Pons (tissue), 1 donor: ENCODE measurements at regions not wholly inside any gene's neighbourhood (a gene's known extent, or its start where the extent isn't known, plus 50 kb on each side); places are given as distances from the start of the nearest gene placed in this dataset.
A peak's percentile ranks its signal among the peaks of the same experiment; 100 is the strongest.
"Not testable (repeated sequence)": the region's sequence is repeated elsewhere in the genome, so short reads cannot be mapped to it uniquely, and the experiment has no call there.

ENCODE experiments used
- DNase-seq: peaks from one replicate; pipeline ENCODE4 v3.0.0-alpha.2; 2016; ENCODE audit warnings: low spot score

- no peak for DNase-seq
Observed at GRCh38 chr18:78457731-78458130, 521.9 kb upstream of the SALL3 start.

DNA sequence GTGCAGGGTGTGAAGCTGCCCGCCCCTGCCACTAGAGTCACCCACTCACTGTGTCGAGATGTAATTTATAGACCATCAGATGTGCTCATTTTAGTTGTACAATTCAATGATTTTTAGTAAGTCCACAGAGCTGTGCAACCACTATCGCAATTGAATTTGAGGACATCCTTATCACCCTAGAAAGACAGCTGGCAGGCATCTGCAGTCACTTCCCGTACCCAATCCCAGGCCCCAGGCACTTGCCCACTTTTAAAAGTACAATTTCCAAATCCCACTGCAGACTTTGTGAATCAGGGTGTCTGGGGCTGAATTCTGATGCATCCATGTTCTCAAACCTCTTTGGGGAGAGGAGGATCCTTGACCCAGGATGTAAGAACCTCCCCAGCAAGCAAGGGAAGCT, 521.3 kb upstream of the SALL3 start:
- DNase-seq: no peak

DNA sequence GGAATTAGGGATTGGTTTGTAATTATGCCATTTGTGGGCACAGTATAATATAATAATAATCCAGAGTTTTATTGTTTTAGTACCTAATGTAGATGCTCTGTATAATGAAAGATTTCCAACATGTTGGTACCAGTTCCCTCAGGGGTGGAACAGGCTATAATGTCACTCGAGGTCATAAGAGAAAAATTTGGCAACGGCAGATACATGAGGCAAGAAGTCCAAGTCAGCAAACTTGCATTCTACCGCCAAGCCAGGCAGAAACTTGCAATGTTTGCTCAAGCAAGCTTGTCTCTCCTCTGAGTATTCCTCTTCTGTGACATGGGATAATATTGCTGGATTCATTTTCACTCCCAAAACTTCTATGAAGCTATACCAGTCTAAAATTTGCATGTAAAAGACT, 520.0 kb upstream of the SALL3 start:
- no peak for DNase-seq

GRCh38 chr18:78460558-78460957, 519.1 kb upstream of the SALL3 start:
- no peak for DNase-seq

GRCh38 chr18:78473563-78473962, 506.1 kb upstream of the SALL3 start:
- no peak for DNase-seq

GRCh38 chr18:78477840-78478239, 501.8 kb upstream of the SALL3 start:
- no peak for DNase-seq

DNA sequence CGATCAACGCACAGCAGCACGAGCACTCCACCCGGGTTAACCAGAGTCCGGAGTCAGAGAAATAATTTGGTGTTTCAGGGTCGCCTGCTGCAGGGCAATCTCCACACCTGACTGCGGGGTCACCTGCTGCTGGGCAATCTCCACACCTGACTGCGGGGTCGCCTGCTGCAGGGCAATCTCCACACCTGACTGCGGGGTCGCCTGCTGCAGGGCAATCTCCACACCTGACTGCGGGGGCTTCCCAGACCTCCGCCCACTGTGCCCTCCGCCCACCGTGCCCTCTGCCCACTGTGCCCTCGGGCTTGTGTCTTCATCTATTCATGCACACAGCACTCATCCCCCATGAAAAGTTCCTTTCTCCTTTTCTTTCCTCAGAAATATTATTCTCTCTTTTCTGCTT, 500.2 kb upstream of the SALL3 start:
- no peak for DNase-seq

GRCh38 chr18:78480262-78481054, 499.2 kb upstream of the SALL3 start:
- no peak for DNase-seq

GRCh38 chr18:78482378-78482777, 497.2 kb upstream of the SALL3 start:
- no peak for DNase-seq

GRCh38 chr18:78487649-78488048, 492.0 kb upstream of the SALL3 start:
- DNase-seq: no peak

DNA sequence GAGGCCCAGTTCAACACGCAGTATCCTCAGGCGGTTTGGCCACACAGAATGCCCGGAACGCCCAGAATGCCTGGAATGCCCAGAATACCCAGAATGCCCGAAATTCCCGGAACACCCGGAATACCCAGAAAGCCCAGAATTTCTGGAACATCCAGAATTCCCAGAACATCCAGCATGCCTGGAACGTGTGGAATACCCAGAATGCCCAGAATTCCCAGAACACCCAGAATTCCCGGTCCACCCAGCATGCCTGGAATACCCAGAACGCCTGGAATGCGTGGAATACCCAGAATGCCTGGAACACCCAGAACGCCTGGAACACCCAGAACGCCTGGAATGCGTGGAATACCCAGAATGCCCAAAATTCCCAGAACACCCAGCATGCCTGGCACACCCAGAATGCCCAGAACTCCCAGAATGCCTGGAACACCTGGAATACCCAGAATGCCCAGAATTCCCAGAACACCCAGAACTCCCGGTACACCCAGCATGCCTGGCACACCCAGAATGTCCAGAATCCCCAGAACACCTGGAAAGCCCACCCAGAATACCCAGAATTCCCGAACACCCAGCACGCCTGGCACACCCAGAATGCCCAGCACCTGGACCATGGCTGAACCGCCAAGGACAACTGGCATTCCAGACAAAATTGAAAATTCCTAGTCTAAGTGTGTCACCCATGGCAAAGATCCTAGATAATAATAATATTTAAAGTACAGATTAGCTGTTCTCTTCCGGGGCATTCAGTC, 487.4 kb upstream of the SALL3 start:
- no peak for DNase-seq

GRCh38 chr18:78492813-78493371, 486.7 kb upstream of the SALL3 start:
- DNase-seq: no peak

DNA sequence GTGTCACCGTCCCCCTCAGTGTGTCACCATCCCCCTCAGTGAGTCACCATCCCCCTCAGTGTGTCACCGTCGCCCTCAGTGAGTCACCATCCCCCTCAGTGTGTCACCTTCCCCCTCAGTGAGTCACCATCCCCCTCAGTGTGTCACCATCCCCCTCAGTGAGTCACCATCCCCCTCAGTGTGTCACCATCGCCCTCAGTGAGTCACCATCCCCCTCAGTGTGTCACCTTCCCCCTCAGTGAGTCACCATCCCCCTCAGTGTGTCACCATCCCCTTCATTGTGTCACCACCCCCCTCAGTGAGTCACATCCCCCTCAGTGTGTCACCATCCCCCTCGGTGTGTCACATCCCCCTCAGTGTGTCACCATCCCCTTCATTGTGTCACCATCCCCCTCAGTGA, 486.1 kb upstream of the SALL3 start:
- not testable (repeated sequence) for DNase-seq

DNA sequence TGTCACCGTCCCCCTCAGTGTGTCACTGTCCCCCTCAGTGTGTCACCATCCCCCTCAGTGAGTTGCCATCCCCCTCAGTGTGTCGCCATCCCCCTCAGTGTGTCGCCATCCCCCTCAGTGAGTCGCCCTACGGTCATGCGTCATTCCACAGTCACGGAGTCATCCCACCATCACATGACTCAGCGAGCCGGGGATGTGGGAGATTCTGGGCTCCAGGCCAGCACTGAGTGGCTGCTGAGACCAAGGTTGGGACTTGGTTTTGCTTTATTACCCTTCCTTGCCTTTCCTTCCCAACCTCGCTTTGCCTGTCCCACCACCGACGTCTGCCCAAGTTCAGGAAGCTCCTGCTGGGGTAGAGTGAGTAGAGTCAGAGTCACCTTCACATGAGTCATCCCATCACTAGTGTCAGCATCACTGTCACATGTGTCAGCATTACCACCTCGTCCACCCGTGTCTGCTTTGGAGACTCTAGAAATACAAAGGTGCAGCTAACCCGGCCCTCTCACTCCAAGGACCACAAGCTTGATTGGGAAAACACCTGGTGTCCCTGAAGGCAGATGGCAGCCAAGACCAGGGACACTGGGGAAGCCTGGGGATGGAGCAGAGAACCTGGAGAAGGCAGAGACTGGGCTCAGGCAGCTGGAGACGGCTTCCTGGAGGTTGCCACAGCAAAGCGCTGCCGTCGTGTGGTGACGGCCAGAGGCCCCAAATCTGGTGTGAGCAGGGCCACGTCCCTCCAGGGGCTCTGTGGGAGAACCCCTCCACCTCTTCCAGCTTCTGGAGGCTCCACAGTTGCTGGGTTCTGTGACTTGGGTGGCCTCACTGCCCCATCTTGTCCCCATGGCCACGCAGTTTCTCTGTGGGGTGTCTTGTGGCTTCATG, 485.2 kb upstream of the SALL3 start:
- DNase-seq: no peak

DNA sequence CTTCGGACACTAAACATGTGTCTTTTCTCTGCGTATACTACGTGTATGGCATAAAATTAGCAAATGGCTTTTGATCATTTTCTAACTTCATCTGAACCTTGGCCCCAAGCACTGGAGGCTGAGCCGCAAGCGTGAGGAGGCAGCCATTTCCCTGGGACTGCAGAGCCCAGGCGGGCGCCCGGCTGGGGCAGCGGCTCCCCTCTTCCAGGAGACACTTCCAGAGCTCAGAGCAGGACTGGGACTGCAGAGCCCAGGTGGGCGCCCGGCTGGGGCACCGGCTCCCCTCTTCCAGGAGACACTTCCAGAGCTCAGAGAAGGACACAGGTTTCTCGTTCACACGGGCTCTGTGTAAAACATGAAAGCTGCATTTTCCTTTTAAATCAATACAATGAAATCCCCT, 484.1 kb upstream of the SALL3 start:
- no peak for DNase-seq

DNA sequence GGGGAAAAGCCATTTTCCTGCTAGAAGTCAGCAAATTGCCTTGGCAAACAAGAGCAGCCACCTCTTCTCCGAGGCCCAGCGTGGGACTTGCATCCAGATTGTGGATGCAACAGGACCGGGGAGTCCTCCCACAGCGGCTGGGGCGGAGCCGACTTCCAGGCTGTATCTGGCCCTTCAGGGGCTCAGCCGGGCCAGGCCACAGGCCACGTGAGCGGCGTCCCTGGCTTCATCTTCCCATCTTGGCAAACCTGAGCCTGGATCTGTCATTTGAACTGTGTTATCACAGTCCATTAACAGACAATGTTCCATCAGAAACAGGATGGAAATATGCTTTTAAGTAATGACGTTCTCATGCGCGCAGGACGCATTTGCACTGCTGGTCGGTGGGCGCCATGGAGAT, 483.5 kb upstream of the SALL3 start:
- no peak for DNase-seq

DNA sequence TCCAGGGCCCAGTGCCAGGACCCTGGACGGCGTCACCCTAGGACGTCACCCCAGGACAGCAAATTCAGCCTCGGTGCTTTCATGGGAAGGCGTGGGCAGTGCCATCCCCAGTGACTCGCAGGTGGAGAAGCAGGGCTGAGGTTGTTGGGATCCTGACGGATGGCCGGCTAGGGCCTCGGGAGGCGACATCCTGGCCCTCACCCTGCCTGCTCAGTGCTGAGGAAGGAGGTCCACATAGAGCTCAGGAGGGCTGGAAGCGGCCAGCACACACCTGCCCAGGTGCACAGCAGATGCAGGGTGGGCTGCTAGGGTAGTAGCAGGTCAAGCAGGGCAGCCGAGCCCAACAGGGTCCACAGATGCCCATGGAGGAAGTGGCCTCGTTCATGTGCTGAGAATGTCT, 482.0 kb upstream of the SALL3 start:
- no peak for DNase-seq

GRCh38 chr18:78499586-78499985, 480.0 kb upstream of the SALL3 start:
- no peak for DNase-seq

GRCh38 chr18:78501251-78501650, 478.4 kb upstream of the SALL3 start:
- DNase-seq: no peak

DNA sequence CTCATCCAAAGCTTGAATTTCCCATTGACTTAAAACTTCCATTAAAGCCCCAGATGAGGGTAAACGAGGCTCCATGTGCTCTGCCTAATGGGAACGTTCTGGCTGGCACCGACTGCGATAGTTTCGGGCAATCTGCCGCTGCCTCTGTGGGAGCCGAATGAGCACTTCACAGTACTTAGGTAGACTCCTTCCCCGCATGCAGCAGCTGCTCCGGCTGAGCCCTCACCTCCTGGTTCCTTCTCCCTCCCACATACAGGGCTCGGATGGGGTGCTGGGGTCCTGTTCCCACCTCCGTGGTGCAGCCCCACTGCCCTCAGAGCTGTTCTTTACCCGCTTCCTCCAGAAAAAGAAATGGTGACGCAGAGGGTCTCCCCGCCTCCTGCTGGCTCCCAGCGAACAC, 476.5 kb upstream of the SALL3 start:
- DNase-seq: no peak

DNA sequence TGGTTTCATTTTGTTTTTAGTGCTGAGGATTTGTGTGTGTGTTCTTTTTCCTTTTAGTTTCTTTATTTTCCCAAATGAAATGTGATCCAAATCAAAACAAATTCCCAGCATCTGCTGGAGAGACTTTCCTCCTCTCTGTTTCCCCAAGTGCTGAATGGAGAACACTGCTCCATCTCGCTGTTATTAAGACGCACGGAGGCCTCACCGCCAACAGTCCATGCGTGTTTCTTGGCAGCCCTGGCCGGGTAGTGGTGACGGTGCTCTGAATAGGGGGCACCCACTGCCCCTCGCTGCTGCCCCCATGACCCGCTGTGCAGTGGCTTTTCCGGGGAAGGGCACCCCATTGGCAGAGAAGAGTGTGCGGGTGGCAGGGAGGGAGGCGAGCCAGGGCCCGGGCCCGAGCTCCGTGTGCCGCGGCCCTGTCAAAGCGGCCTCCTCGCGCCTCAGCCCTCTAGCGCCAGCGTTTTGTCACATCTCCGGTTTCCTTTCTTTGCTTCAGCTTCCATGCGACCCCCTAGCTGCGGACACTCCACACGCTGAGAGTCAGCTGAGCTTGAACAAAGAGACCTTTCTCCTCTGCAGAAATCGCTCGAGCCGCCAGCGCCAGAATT, 473.7 kb upstream of the SALL3 start:
- DNase-seq: peak; percentile 73

DNA sequence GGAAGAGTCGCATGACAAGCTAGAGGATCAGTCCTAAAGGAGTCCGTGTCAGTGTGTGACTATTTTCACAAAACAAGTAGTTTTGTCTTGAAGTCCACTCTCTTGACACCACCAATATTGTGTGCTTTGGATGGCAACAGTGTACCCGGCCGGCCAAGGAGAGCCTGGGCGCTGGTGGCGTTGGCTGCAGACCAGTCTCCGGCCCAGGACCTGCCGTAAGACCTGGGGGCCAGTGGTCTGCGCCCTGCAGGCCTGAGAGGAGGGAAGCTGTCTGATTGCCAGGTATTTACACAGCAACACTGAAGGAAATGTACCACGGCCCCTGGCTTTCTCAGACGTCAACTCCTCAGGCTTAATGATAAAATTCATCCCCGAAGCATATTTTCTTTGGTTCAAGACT, 472.4 kb upstream of the SALL3 start:
- no peak for DNase-seq
